ENCODE measurements at regions not wholly inside any gene's neighbourhood (a gene's known extent, or its start where the extent isn't known, plus 50 kb on each side); places are given as distances from the start of the nearest gene placed in this dataset.

- Histone ChIP-seq H4K8ac (ENCODE audit: extremely low read depth, insufficient read depth, low read length) (0 out of 2 replicates have a peak overlapping the region, but pooled peaks have one; percentile 35), H3K36me3 (ENCODE audit: control insufficient read depth in 2 of 4, insufficient read depth in 4 of 4, low read length in 3 of 4) (no peaks in the 10 kb centered on the region), H2BK120ac (replicated peaks; ENCODE audit: low read depth, low read length) (no peak overlapping the region), H3K79me1 (ENCODE audit: low read depth, low read length) (no peaks in the 10 kb centered on the region), H3K4me2 (ENCODE audit: insufficient read depth in 1 of 2, low read depth in 2 of 2, low read length in 2 of 2) (no peak overlapping the region), H2BK20ac (ENCODE audit: low read length) (no peak overlapping the region), H2BK15ac (ENCODE audit: low read length) (no peak overlapping the region), H2BK5ac (ENCODE audit: low read depth, low read length) (no peak overlapping the region), H3K9me3 (ENCODE audit: insufficient read depth in 2 of 2, low read depth in 1 of 2, low read length in 1 of 2) (no peaks in the 10 kb centered on the region), H4K91ac (replicated peaks; ENCODE audit: insufficient read length, low read length) (no peak overlapping the region), H4K5ac (ENCODE audit: insufficient read length, low read depth, low read length) (no peak overlapping the region), H3K27me3 (replicated peaks in 1 of 4; ENCODE audit: control insufficient read depth in 3 of 4, extremely low read depth in 1 of 4, insufficient read depth in 3 of 4, low read length in 3 of 4) (no peaks in the 10 kb centered on the region), H3K79me2 (ENCODE audit: control insufficient read depth in 1 of 2, insufficient read depth in 2 of 2, low read length in 2 of 2) (no peaks in the 10 kb centered on the region), H3K23ac (ENCODE audit: insufficient read length) (no peak overlapping the region), H3K9ac (replicated peaks in 1 of 4; ENCODE audit: extremely low read depth in 1 of 4, low read depth in 3 of 4, low read length in 3 of 4) (no peak overlapping the region), H3K18ac (ENCODE audit: extremely low read depth, low read length) (no peak overlapping the region), H3K4ac (replicated peaks; ENCODE audit: insufficient read length, low read depth, low read length) (no peak overlapping the region), H2BK12ac (ENCODE audit: low read depth, low read length) (no peak overlapping the region), H3K14ac (ENCODE audit: insufficient read length) (no peak overlapping the region), H3K56ac (replicated peaks; ENCODE audit: insufficient read length, low read depth, low read length) (no peak overlapping the region), H3K4me1 (replicated peaks in 1 of 4; ENCODE audit: control insufficient read depth in 3 of 4, insufficient read depth in 4 of 4, low read length in 3 of 4) (no peaks in the 10 kb centered on the region), H4K20me1 (replicated peaks in 1 of 2; ENCODE audit: control insufficient read depth in 1 of 2, insufficient read depth in 2 of 2, low read length in 2 of 2) (no peaks in the 10 kb centered on the region), H2AFZ (ENCODE audit: low read length) (no peak overlapping the region), H2AK5ac (ENCODE audit: low read depth, low read length) (no peak overlapping the region), H3K4me3 (ENCODE audit: extremely low read depth in 1 of 4, insufficient read depth in 2 of 4, low read depth in 3 of 4, low read length in 4 of 4) (no peak overlapping the region), H3K27ac (ENCODE audit: low read depth, low read length) (no peak overlapping the region), H3K23me2 (ENCODE audit: low read depth, low read length) (no peaks in the 10 kb centered on the region)
- TF ChIP-seq KDM1A (IDR thresholded peaks at IDR 0.05; ENCODE audit: borderline replicate concordance, low read length) (no peak), KDM4A (IDR thresholded peaks at IDR 0.05; ENCODE audit: low read depth, low read length, severe bottlenecking) (no peak), NANOG (IDR thresholded peaks at IDR 0.05; ENCODE audit: insufficient read depth, low read depth, low read length, poor library complexity, severe bottlenecking) (no peak), RXRA (IDR thresholded peaks at IDR 0.05; ENCODE audit: insufficient read depth, low read depth, low read length) (no peak), RFX5 (IDR thresholded peaks at IDR 0.05; ENCODE audit: borderline replicate concordance, low read depth, low read length) (no peak), MAFK (IDR thresholded peaks at IDR 0.05; ENCODE audit: low read depth, low read length) (no peak), CREB1 (IDR thresholded peaks at IDR 0.05) (no peak), HDAC6 (IDR thresholded peaks at IDR 0.05; ENCODE audit: low read depth, low read length) (no peak), EP300 (IDR thresholded peaks at IDR 0.05; ENCODE audit: borderline replicate concordance in 1 of 2, low read depth in 2 of 2, low read length in 2 of 2) (no peak)
- TF ChIP-seq, protein P1, sequence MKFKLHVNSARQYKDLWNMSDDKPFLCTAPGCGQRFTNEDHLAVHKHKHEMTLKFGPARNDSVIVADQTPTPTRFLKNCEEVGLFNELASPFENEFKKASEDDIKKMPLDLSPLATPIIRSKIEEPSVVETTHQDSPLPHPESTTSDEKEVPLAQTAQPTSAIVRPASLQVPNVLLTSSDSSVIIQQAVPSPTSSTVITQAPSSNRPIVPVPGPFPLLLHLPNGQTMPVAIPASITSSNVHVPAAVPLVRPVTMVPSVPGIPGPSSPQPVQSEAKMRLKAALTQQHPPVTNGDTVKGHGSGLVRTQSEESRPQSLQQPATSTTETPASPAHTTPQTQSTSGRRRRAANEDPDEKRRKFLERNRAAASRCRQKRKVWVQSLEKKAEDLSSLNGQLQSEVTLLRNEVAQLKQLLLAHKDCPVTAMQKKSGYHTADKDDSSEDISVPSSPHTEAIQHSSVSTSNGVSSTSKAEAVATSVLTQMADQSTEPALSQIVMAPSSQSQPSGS (IDR thresholded peaks at IDR 0.05; ENCODE audit: low read length), result no peak
- TF ChIP-seq, protein P2, sequence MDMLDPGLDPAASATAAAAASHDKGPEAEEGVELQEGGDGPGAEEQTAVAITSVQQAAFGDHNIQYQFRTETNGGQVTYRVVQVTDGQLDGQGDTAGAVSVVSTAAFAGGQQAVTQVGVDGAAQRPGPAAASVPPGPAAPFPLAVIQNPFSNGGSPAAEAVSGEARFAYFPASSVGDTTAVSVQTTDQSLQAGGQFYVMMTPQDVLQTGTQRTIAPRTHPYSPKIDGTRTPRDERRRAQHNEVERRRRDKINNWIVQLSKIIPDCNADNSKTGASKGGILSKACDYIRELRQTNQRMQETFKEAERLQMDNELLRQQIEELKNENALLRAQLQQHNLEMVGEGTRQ (IDR thresholded peaks at IDR 0.05; ENCODE audit: low read length), result no peak
- ChIA-PET POLR2A (ENCODE audit: partially characterized antibody) (no interaction called here), CTCF (ENCODE audit: partially characterized antibody) (no interaction called here)
- DNase-seq (ENCODE audit: low read depth in 1 of 2, low spot score in 2 of 2), result no peak
- WGBS, 2 experiments (ENCODE audit: extremely low coverage in 1 of 2, insufficient coverage in 1 of 2, insufficient read length in 1 of 2, insufficient replicate concordance in 2 of 2, low coverage in 1 of 2, low lambda C conversion rate in 2 of 2, missing lambda C conversion rate in 1 of 2), result 91% methylated on average over 7 of the region's 7 CpGs; no CpG with 5 or more reads in 1 of the 2 experiments
- FAIRE-seq, result no peak
Measured at GRCh38 chr3:74752290-74752689, 137.8 kb upstream of the CNTN3 start.
